Endothelial cell of umbilical vein (primary cell): ENCODE measurements at regions not wholly inside any gene's neighbourhood (a gene's known extent, or its start where the extent isn't known, plus 50 kb on each side); places are given as distances from the start of the nearest gene placed in this dataset.

Source experiments
- CTCF ChIP-seq, 2 donors: IDR thresholded peaks; 1 replicate in 1 of 2; 2 replicates in 1 of 2; pipeline ENCODE4 v1.5.1; 2011; ENCODE audit warnings: low read length in 2 of 2, mild to moderate bottlenecking in 2 of 2, moderate library complexity in 2 of 2, control low read depth in 1 of 2, inconsistent platforms in 1 of 2, low read depth in 1 of 2; ENCODE audit not compliant: insufficient read depth in 1 of 2; ENCODE audit errors: extremely low read depth in 1 of 2
- EZH2 ChIP-seq: IDR thresholded peaks from 2 replicates; pipeline ENCODE4 v1.6.1; 2012; ENCODE audit warnings: borderline replicate concordance, low read depth, mild to moderate bottlenecking, moderate library complexity, low read length, inconsistent platforms; ENCODE audit not compliant: severe bottlenecking
- FOS ChIP-seq: IDR thresholded peaks from 2 replicates; pipeline ENCODE4 v1.6.1; 2011; ENCODE audit warnings: mild to moderate bottlenecking, low read length, moderate library complexity, borderline replicate concordance; ENCODE audit not compliant: insufficient read depth
- JUN ChIP-seq: IDR thresholded peaks from 2 replicates; pipeline ENCODE4 v1.6.1; 2011; ENCODE audit warnings: borderline replicate concordance, low read depth; ENCODE audit not compliant: insufficient read length, insufficient read depth
- MYC ChIP-seq: IDR thresholded peaks from one replicate; pipeline ENCODE4 v1.6.1; 2011; ENCODE audit warnings: mild to moderate bottlenecking, low read depth, low read length
- POLR2A ChIP-seq: IDR thresholded peaks from 2 replicates; pipeline ENCODE4 v1.6.1; 2012; ENCODE audit warnings: low read depth, mild to moderate bottlenecking, control low read depth, low read length
- POLR2AphosphoS5 ChIP-seq: IDR thresholded peaks from 2 replicates; pipeline ENCODE4 v1.6.1; 2012; ENCODE audit warnings: low read depth, mild to moderate bottlenecking, control low read depth, low read length, moderate library complexity; ENCODE audit not compliant: insufficient read depth

GRCh38 chr6:80467408-80467807, 360.9 kb downstream of the BCKDHB start:
- no peak for TF ChIP-seq CTCF (IDR thresholded peaks at IDR 0.05; ENCODE audit: extremely low read depth in 1 of 2, insufficient read depth in 1 of 2, low read depth in 1 of 2, low read length in 2 of 2)
- no peak for TF ChIP-seq POLR2AphosphoS5
- TF ChIP-seq JUN: no peak
- no peak for TF ChIP-seq EZH2
- no peak for TF ChIP-seq MYC
- TF ChIP-seq FOS: no peak
- no peak for TF ChIP-seq POLR2A
